Pancreas (tissue), 10 donors: ENCODE measurements at regions not wholly inside any gene's neighbourhood (a gene's known extent, or its start where the extent isn't known, plus 50 kb on each side); places are given as distances from the start of the nearest gene placed in this dataset.
A peak's percentile ranks its signal among the peaks of the same experiment; 100 is the strongest.
"Not testable (repeated sequence)": the region's sequence is repeated elsewhere in the genome, so short reads cannot be mapped to it uniquely, and the experiment has no call there.

Experiments used
- ATAC-seq, 4 donors: fragments of 200-7000 bp; cut with Tn5 transposase; one replicate each; pipeline versions ENCODE4 v1.8.0 to v1.9.1; 2020; ENCODE audit warnings: mild to moderate bottlenecking in 4 of 4, moderate library complexity in 4 of 4
- DNase-seq, 6 donors: peaks; one replicate each; pipeline ENCODE4 v3.0.0-alpha.2; 2020
- FAIRE-seq: peaks from 2 replicates; lab custom pipeline; 2012; peaks lifted over from hg19 to GRCh38; lab: Jason Lieb, UNC
- H3K27ac ChIP-seq, 4 donors: fragments of 200-600 bp; sonication (generic); 1 replicate in 3 of 4; 2 replicates in 1 of 4; pipeline versions ENCODE4 v1.5.0 to v1.8.0; 2020
- H3K27me3 ChIP-seq, 4 donors: fragments of 200-600 bp; one replicate each; pipeline ENCODE4 v1.8.0; 2021
- H3K36me3 ChIP-seq, 3 donors: fragments of 200-600 bp; sonication (generic) in 1 of 3; one replicate each; pipeline versions ENCODE4 v1.5.0 to v1.8.0; 2020 to 2021
- H3K4me1 ChIP-seq, 3 donors: fragments of 200-600 bp; one replicate each; pipeline ENCODE4 v1.8.0; 2021
- H3K4me3 ChIP-seq, 4 donors: fragments of 200-600 bp; sonication (generic) in 2 of 4; one replicate each; pipeline versions ENCODE4 v1.5.0 to v1.8.0; 2020 to 2021
- H3K9me3 ChIP-seq, 4 donors: fragments of 200-600 bp; one replicate each; pipeline ENCODE4 v1.8.0; 2021
- WGBS, 2 donors: extraction: QIAGEN DNeasy Blood & Tissue Kit; methylation state at CpG; one replicate each; pipeline ENCODE4 v1.1.7; 2013; 5-methylcytosine and 5-hydroxymethylcytosine counted together
- intact Hi-C, 3 donors: fragments of 100-400 bp; cut with DNase I; formaldehyde crosslinking; loops; one replicate each; pipeline versions ENCODE4 v1.11.1 to v1.14.2; 2022
- donor health status: healthy with polysubstance abuse.
- donor health status: DM: no; HTN: no; CAD: no; lungs with moderate emphysema.
- donor health status: DM: no; HTN: no; CAD: no.
- donor health status: control.
- donor health status: control.
- donor health status: Bipolar disorder and iron deficiency.
- donor health status: DM: yes; HTN: yes; CAD: no.
- donor health status: DM: no; HTN: no; CAD: no.
- donor health status: DM: no; HTN: no; CAD: no.
- donor health status: DM: yes; HTN: yes; CAD: no.

GRCh38 chr17:46417907-46418306 is 56.3 kb upstream of the ARL17B start:
- H3K27ac ChIP-seq, H3K27me3 ChIP-seq, intact Hi-C loops, H3K4me3 ChIP-seq, H3K9me3 ChIP-seq, H3K4me1 ChIP-seq, H3K36me3 ChIP-seq, DNase-seq, ATAC-seq, FAIRE-seq: not testable (repeated sequence)
- WGBS, 2 donors: 80% methylated on average over 1 of the region's 7 CpGs; no CpG with 5 or more reads in 1 of the 2 donors

- H3K4me1 ChIP-seq, H3K4me3 ChIP-seq, intact Hi-C loops, H3K27me3 ChIP-seq, H3K36me3 ChIP-seq, DNase-seq, H3K9me3 ChIP-seq, FAIRE-seq, H3K27ac ChIP-seq, ATAC-seq: not testable (repeated sequence)
- no CpG with 5 or more reads among the region's 1 CpG for WGBS, 2 donors
These were observed 55.7 kb upstream of the ARL17B start for GRCh38 chr17:46417261-46417660.

GRCh38 chr17:46414559-46414958 is 53.0 kb upstream of the ARL17B start:
- FAIRE-seq: not testable (repeated sequence)

GRCh38 chr17:46412156-46412555 is 50.6 kb upstream of the ARL17B start:
- H3K27me3 ChIP-seq, intact Hi-C loops, H3K27ac ChIP-seq, H3K9me3 ChIP-seq, H3K36me3 ChIP-seq, H3K4me3 ChIP-seq, FAIRE-seq, DNase-seq, H3K4me1 ChIP-seq, ATAC-seq: not testable (repeated sequence)
- 84 to 94% methylated on average over 2 to 3 of the region's 4 CpGs for WGBS, 2 donors

More at GRCh38 chr17:46414559-46414958, 53.0 kb upstream of the ARL17B start:
- DNase-seq, H3K27me3 ChIP-seq, H3K27ac ChIP-seq, H3K4me1 ChIP-seq, H3K4me3 ChIP-seq, H3K9me3 ChIP-seq, intact Hi-C loops, H3K36me3 ChIP-seq: not testable (repeated sequence)
- ATAC-seq: peak in 2 of 4 donors; percentile 69 to 76
- no CpG with 5 or more reads among the region's 3 CpGs for WGBS, 2 donors

GRCh38 chr17:46411172-46411852 is 49.7 kb upstream of the ARL17B start:
- intact Hi-C loops, ATAC-seq, H3K4me3 ChIP-seq, H3K27me3 ChIP-seq, H3K4me1 ChIP-seq, H3K27ac ChIP-seq, DNase-seq, H3K36me3 ChIP-seq, H3K9me3 ChIP-seq, FAIRE-seq: not testable (repeated sequence)
- no CpG with 5 or more reads among the region's 5 CpGs for WGBS, 2 donors
